ENCODE measurements at regions not wholly inside any gene's neighbourhood (a gene's known extent, or its start where the extent isn't known, plus 50 kb on each side); places are given as distances from the start of the nearest gene placed in this dataset.

- TF ChIP-seq CTCF (conservative IDR thresholded peaks at IDR 0.05; ENCODE audit: low read depth, low read length) = no peak
- no peak for TF ChIP-seq SMC3 (IDR thresholded peaks at IDR 0.05; ENCODE audit: low read depth, low read length)
- TF ChIP-seq RFX5 (IDR thresholded peaks at IDR 0.05; ENCODE audit: low read depth, low read length) = no peak
- TF ChIP-seq MXI1 (IDR thresholded peaks at IDR 0.05; ENCODE audit: borderline replicate concordance, low read depth, low read length) = no peak
- TF ChIP-seq POLR2A (IDR thresholded peaks at IDR 0.05; ENCODE audit: low read depth, low read length) = no peak
- TF ChIP-seq BHLHE40 (IDR thresholded peaks at IDR 0.05; ENCODE audit: low read depth, low read length) = no peak
- no peak for TF ChIP-seq CEBPB (IDR thresholded peaks at IDR 0.05; ENCODE audit: low read depth, low read length)
- no peak for TF ChIP-seq NFE2L2 (IDR thresholded peaks at IDR 0.05; ENCODE audit: low read depth, low read length)
- no peak for TF ChIP-seq USF2 (IDR thresholded peaks at IDR 0.05; ENCODE audit: low read depth, low read length)
- no peak for TF ChIP-seq RCOR1 (IDR thresholded peaks at IDR 0.05; ENCODE audit: insufficient replicate concordance, low read length)
- TF ChIP-seq RAD21 (IDR thresholded peaks at IDR 0.05; ENCODE audit: low read length) = no peak
Observed at GRCh38 chr2:23066686-23067085, 318.3 kb upstream of the KLHL29 start.

Measured in IMR-90 (cell line).